ENCODE measurements at regions not wholly inside any gene's neighbourhood (a gene's known extent, or its start where the extent isn't known, plus 50 kb on each side); places are given as distances from the start of the nearest gene placed in this dataset.

DNA sequence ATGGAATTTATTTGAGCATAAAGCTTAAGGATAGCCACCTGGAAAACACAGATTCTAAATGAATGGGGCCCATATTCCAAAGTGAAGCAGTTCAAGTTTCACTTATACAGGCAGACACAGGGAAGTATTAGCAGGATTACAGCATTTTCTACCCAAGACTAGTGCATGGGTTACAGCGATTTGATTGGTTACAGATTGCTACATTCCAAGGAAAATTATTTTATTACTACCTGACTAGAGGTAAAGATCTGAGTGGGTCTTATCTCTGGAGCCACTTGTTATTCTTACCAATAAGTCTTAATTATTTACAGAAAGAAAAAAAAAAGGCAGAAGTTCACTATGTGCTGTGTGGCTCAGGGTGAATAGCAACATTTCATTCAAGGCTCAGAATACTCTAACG lies 87.4 kb upstream of the ITGB1 start:
- Histone ChIP-seq H3K27me3 (ENCODE audit: control insufficient read depth, insufficient read depth, low read length) (no peaks in the 10 kb centered on the region), H2BK5ac (ENCODE audit: low read depth, low read length, poor library complexity, severe bottlenecking) (no peak overlapping the region), H2BK20ac (ENCODE audit: low read depth, low read length) (no peak overlapping the region), H3K27ac (ENCODE audit: insufficient read depth, low read length) (no peak overlapping the region), H3K4me2 (ENCODE audit: low read depth, low read length) (no peak overlapping the region), H3K23ac (ENCODE audit: low read depth, low read length) (no peak overlapping the region), H3K56ac (ENCODE audit: extremely low read depth, insufficient read depth, low read length) (no peak overlapping the region), H3K14ac (replicated peaks; ENCODE audit: low read depth, low read length) (no peak overlapping the region), H2AFZ (replicated peaks; ENCODE audit: low read length, poor library complexity) (no peak overlapping the region), H3K18ac (ENCODE audit: low read depth, low read length) (no peak overlapping the region), H4K91ac (ENCODE audit: insufficient read depth, low read depth, low read length) (no peak overlapping the region), H3K9me3 (ENCODE audit: control insufficient read depth, insufficient read depth, low read length) (no peaks in the 10 kb centered on the region), H2BK15ac (ENCODE audit: low read depth, low read length) (no peak overlapping the region), H4K8ac (ENCODE audit: low read depth in 2 of 2, low read length in 2 of 2) (no peak overlapping the region), H2AK9ac (replicated peaks; ENCODE audit: low read depth, low read length, poor library complexity) (no peak overlapping the region), H4K5ac (ENCODE audit: low read depth, low read length) (no peak overlapping the region), H3K36me3 (ENCODE audit: control insufficient read depth, insufficient read depth, low read length) (no peaks in the 10 kb centered on the region), H2BK120ac (ENCODE audit: low read depth, low read length) (no peak overlapping the region), H3K4ac (ENCODE audit: low read depth, low read length) (no peak overlapping the region), H2AK5ac (ENCODE audit: low read depth, low read length) (no peak overlapping the region), H3K79me1 (ENCODE audit: low read depth in 1 of 2, low read length in 2 of 2) (no peaks in the 10 kb centered on the region), H3K4me3 (ENCODE audit: insufficient read depth, low read depth, low read length) (no peak overlapping the region), H3K4me1 (ENCODE audit: control insufficient read depth, insufficient read depth, low read length) (no peaks in the 10 kb centered on the region), H4K20me1 (ENCODE audit: insufficient read depth, low read length) (no peaks in the 10 kb centered on the region), H3K9me1 (ENCODE audit: insufficient read depth, low read length) (no peaks in the 10 kb centered on the region), H3K9ac (ENCODE audit: low read depth, low read length) (no peak overlapping the region)
- dilution Hi-C loops (cut with HindIII; ENCODE audit: low sequenced_read_pairs, unreplicated experiment): no loop called here
- BruUV-seq (replicated peaks): no TSS peak
- ATAC-seq (ENCODE audit: low read depth): no peak
- no peak for TF ChIP-seq BHLHE40 (IDR thresholded peaks at IDR 0.05; ENCODE audit: low read depth, low read length)
- no peak for TF ChIP-seq RCOR1 (IDR thresholded peaks at IDR 0.05; ENCODE audit: insufficient replicate concordance, low read length)
- no peak for TF ChIP-seq CEBPB (IDR thresholded peaks at IDR 0.05; ENCODE audit: low read depth, low read length)
- TF ChIP-seq USF2 (IDR thresholded peaks at IDR 0.05; ENCODE audit: low read depth, low read length): no peak
- TF ChIP-seq, protein P1, sequence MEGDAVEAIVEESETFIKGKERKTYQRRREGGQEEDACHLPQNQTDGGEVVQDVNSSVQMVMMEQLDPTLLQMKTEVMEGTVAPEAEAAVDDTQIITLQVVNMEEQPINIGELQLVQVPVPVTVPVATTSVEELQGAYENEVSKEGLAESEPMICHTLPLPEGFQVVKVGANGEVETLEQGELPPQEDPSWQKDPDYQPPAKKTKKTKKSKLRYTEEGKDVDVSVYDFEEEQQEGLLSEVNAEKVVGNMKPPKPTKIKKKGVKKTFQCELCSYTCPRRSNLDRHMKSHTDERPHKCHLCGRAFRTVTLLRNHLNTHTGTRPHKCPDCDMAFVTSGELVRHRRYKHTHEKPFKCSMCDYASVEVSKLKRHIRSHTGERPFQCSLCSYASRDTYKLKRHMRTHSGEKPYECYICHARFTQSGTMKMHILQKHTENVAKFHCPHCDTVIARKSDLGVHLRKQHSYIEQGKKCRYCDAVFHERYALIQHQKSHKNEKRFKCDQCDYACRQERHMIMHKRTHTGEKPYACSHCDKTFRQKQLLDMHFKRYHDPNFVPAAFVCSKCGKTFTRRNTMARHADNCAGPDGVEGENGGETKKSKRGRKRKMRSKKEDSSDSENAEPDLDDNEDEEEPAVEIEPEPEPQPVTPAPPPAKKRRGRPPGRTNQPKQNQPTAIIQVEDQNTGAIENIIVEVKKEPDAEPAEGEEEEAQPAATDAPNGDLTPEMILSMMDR (conservative IDR thresholded peaks at IDR 0.05; ENCODE audit: low read depth, low read length): no peak
- TF ChIP-seq MXI1 (IDR thresholded peaks at IDR 0.05; ENCODE audit: borderline replicate concordance, low read depth, low read length): no peak
- no peak for TF ChIP-seq MAFK (IDR thresholded peaks at IDR 0.05; ENCODE audit: low read depth, low read length)
- no peak for TF ChIP-seq RAD21 (IDR thresholded peaks at IDR 0.05; ENCODE audit: low read length)
- no peak for TF ChIP-seq ELK1 (IDR thresholded peaks at IDR 0.05; ENCODE audit: borderline replicate concordance, low read depth, low read length)
- TF ChIP-seq POLR2A (IDR thresholded peaks at IDR 0.05; ENCODE audit: low read depth, low read length): no peak
- TF ChIP-seq NFE2L2 (IDR thresholded peaks at IDR 0.05; ENCODE audit: low read depth, low read length): no peak
- no peak for TF ChIP-seq SMC3 (IDR thresholded peaks at IDR 0.05; ENCODE audit: low read depth, low read length)
- no peak for TF ChIP-seq MAZ (IDR thresholded peaks at IDR 0.05; ENCODE audit: borderline replicate concordance, low read depth, low read length)
- TF ChIP-seq FOS (IDR thresholded peaks at IDR 0.05; ENCODE audit: low read depth, low read length): no peak
- no peak for TF ChIP-seq CHD1 (IDR thresholded peaks at IDR 0.05; ENCODE audit: low read depth, low read length)
- no peak for TF ChIP-seq RFX5 (IDR thresholded peaks at IDR 0.05; ENCODE audit: low read depth, low read length)
- no peak for DNase-seq
- ChIA-PET POLR2A (ENCODE audit: unreplicated experiment) (no interaction called here), CTCF (no interaction called here)
- 100% methylated on average over 1 of the region's 2 CpGs; no CpG with 5 or more reads in 1 of the 2 experiments for WGBS, 2 experiments (ENCODE audit: extremely low coverage in 2 of 2, insufficient read length in 1 of 2)
- in situ Hi-C loops (cut with MboI; ENCODE audit: low sequenced_read_pairs): no loop called here
- intact Hi-C loops (cut with micrococcal nuclease): no loop called here
